ENCODE measurements at regions not wholly inside any gene's neighbourhood (a gene's known extent, or its start where the extent isn't known, plus 50 kb on each side); places are given as distances from the start of the nearest gene placed in this dataset.

DNA sequence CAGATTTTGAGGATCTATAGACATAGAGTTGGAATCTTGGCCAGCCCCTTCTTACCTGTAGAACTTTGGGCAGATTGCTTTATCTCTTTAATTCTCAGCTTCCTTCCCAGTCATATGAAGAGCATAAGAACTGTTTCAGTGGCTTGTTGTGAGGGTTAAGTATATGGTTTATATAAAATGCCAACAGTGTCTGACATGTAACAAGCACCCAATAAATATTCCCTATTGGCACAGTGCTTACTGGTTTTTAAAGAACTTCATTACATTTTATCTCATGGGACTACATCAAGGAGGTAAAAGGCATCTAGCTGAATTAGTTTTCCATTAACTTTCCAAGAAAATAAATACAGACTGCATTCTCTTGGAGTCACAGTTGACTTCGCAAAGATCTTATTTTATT lies 106.7 kb upstream of the LIMCH1 start:
- no peak for DNase-seq (ENCODE audit: extremely low read depth, low read depth)
- no peak for TF ChIP-seq CTCF (IDR thresholded peaks at IDR 0.05; ENCODE audit: low read depth, low read length)

- DNase-seq (ENCODE audit: extremely low read depth, low read depth) = no peak
- TF ChIP-seq CTCF (IDR thresholded peaks at IDR 0.05; ENCODE audit: low read depth, low read length) = no peak
Measured at GRCh38 chr4:41432219-41432618, 105.7 kb upstream of the LIMCH1 start.

GRCh38 chr4:41432881-41433280 lies 105.1 kb upstream of the LIMCH1 start:
- DNase-seq (ENCODE audit: extremely low read depth, low read depth) = peak; percentile 18
- TF ChIP-seq CTCF (IDR thresholded peaks at IDR 0.05; ENCODE audit: low read depth, low read length) = no peak

- TF ChIP-seq CTCF (IDR thresholded peaks at IDR 0.05; ENCODE audit: low read depth, low read length) = no peak
- DNase-seq (ENCODE audit: extremely low read depth, low read depth) = no peak
Measured at GRCh38 chr4:41433361-41433760, 104.6 kb upstream of the LIMCH1 start.

DNA sequence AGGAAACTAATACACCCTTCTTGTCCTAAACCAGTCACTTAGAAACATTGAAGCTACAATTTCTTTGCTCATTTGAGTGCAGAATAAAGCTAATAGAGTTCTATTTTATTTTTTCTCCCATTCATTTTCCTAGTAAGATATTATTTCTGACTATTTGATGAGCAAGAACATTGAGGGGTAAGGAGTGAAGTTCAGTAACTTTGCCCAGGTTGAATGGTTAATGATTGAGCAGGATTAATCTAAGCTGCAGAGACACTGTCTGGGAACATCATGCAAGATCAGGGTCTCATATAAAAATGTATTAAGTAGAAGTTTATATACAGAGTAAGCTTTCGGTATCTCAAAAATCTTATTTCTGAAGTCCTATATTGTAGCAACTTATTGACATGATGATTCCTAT lies 102.4 kb upstream of the LIMCH1 start:
- TF ChIP-seq CTCF (IDR thresholded peaks at IDR 0.05; ENCODE audit: low read depth, low read length) = no peak
- no peak for DNase-seq (ENCODE audit: extremely low read depth, low read depth)

GRCh38 chr4:41436419-41436818 lies 101.5 kb upstream of the LIMCH1 start:
- no peak for DNase-seq (ENCODE audit: extremely low read depth, low read depth)
- TF ChIP-seq CTCF (IDR thresholded peaks at IDR 0.05; ENCODE audit: low read depth, low read length) = no peak

GRCh38 chr4:41437111-41437536 lies 100.8 kb upstream of the LIMCH1 start:
- no peak for DNase-seq (ENCODE audit: extremely low read depth, low read depth)
- TF ChIP-seq CTCF (IDR thresholded peaks at IDR 0.05; ENCODE audit: low read depth, low read length) = no peak

All from AG09319 (cell line).